Immature natural killer cell (primary cell): ENCODE measurements at regions not wholly inside any gene's neighbourhood (a gene's known extent, or its start where the extent isn't known, plus 50 kb on each side); places are given as distances from the start of the nearest gene placed in this dataset.
"Not testable (repeated sequence)": the region's sequence is repeated elsewhere in the genome, so short reads cannot be mapped to it uniquely, and the experiment has no call there.

ENCODE experiments used
- DNase-seq, 3 donors: peaks; one replicate each; pipeline ENCODE4 v3.0.0; 2022; ENCODE audit warnings: mixed read lengths in 1 of 3
- H3K27ac Mint-ChIP-seq, 6 donors: one replicate each; pipeline ENCODE4 v1.8.0; 2020; ENCODE audit warnings: mixed read lengths in 6 of 6, mild to moderate bottlenecking in 5 of 6, inconsistent platforms in 4 of 6, moderate library complexity in 3 of 6
- H3K27me3 Mint-ChIP-seq, 3 donors: one replicate each; pipeline ENCODE4 v1.8.0; 2020 to 2021; ENCODE audit warnings: low read depth in 3 of 3, mild to moderate bottlenecking in 3 of 3, mixed read lengths in 3 of 3, moderate library complexity in 3 of 3, inconsistent platforms in 1 of 3
- H3K36me3 Mint-ChIP-seq, 3 donors: one replicate each; pipeline ENCODE4 v1.8.0; 2020; ENCODE audit warnings: mixed read lengths in 3 of 3, inconsistent platforms in 2 of 3, mild to moderate bottlenecking in 2 of 3
- H3K4me1 Mint-ChIP-seq, 2 donors: one replicate each; pipeline ENCODE4 v1.8.0; 2020; ENCODE audit warnings: inconsistent platforms in 2 of 2, mild to moderate bottlenecking in 2 of 2, mixed read lengths in 2 of 2, moderate library complexity in 1 of 2
- H3K4me3 Mint-ChIP-seq, 5 donors: one replicate each; pipeline ENCODE4 v1.8.0; 2020; ENCODE audit warnings: mild to moderate bottlenecking in 5 of 5, mixed read lengths in 5 of 5, inconsistent platforms in 3 of 5, moderate library complexity in 3 of 5
- H3K9me3 Mint-ChIP-seq, 6 donors: one replicate each; pipeline ENCODE4 v1.8.0; 2020; ENCODE audit warnings: mild to moderate bottlenecking in 6 of 6, mixed read lengths in 6 of 6, inconsistent platforms in 4 of 6, moderate library complexity in 3 of 6

GRCh38 chr12:34603382-34604035 is 581.2 kb downstream of the ALG10 start:
- H3K27me3 Mint-ChIP-seq: peaks cover 3 to 6% (median 4%) of the 10 kb centered on the region in 3 donors
- H3K4me3 Mint-ChIP-seq: no peak overlapping the region
- no peak overlapping the region for H3K27ac Mint-ChIP-seq
- no peaks in the 10 kb centered on the region for H3K36me3 Mint-ChIP-seq
- H3K4me1 Mint-ChIP-seq: no peaks in the 10 kb centered on the region
- DNase-seq: no peak
- H3K9me3 Mint-ChIP-seq: peaks cover 20 to 73% (median 56%) of the 10 kb centered on the region in 6 donors

- DNase-seq: no peak
- peaks cover under 1 to 6% (median 3%) of the 10 kb centered on the region in 3 donors for H3K27me3 Mint-ChIP-seq
- no peak overlapping the region for H3K4me3 Mint-ChIP-seq
- H3K9me3 Mint-ChIP-seq: peaks cover 17 to 75% (median 50%) of the 10 kb centered on the region in 6 donors
- no peaks in the 10 kb centered on the region for H3K4me1 Mint-ChIP-seq
- no peak overlapping the region for H3K27ac Mint-ChIP-seq
- no peaks in the 10 kb centered on the region for H3K36me3 Mint-ChIP-seq
These were observed 581.9 kb downstream of the ALG10 start for GRCh38 chr12:34604227-34604626.

DNA sequence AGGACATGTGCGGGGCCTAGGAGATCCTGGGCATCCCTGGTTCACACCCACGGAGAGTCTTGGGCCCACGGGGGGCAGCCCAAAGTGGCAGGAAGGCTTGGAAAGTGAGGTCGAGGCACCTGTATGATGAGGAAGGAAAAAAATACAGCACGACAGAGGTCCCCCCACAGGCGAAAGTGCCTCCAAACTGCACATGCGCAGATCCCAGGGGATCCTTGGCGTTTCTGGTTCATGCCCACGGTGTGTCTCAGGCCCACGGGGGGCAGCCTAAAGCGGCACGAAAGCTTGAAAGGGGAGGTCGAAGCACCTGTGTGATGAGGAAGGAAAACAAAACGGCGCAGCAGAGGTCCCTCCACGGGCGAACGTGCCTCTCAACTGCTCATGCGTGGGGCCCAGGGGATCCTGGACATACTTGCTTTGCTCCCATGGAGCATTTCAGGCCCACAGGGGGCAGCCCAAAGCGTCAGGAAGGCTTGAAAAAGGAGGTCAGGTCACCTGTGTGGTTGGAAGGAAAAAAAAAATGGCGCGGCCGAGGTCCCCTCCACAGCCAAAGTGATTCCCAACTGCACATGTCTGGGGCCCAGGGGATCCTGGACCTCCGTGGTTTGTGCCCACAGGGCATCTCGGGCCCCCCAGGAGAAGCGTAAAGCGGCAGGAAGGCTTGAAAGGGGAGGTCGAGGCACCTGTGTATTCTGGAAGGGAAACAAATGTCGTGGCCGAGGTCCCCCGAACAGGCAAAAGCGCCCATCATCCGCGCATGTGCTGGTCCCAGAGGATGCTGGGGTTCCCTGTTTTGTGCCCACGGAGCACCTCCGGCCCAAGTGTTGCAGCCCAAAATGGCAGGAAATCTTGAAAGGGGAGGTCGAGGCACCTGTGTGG is 582.6 kb downstream of the ALG10 start:
- Mint-ChIP-seq H3K27me3 (peaks cover 0 to 6% (median 2%) of the 10 kb centered on the region in 3 donors), H3K4me3 (no peak overlapping the region), H3K36me3 (no peaks in the 10 kb centered on the region), H3K27ac (no peak overlapping the region), H3K9me3 (peaks cover 16 to 71% (median 49%) of the 10 kb centered on the region in 6 donors), H3K4me1 (no peaks in the 10 kb centered on the region)
- no peak for DNase-seq

DNA sequence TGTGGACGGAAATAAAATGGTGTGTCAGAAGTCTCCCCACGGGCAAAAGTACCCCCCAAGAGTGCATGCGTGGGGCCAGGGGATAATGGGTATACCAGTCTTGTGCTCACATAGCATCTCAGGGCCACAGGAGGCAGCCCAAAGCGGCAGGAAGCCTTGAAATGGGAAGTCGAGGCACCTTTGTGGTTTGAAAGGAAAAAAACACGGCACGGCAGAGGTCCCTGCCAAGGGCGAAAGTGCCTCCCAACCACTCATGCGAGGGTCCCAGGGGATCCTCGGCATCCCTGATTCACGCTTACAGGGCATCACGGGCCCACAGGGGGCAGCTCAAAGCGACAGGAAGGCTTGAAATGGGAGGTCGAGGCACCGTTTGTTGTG is 583.2 kb downstream of the ALG10 start:
- no peak overlapping the region for H3K4me3 Mint-ChIP-seq
- DNase-seq: no peak
- H3K36me3 Mint-ChIP-seq: no peaks in the 10 kb centered on the region
- no peaks in the 10 kb centered on the region for H3K4me1 Mint-ChIP-seq
- H3K27ac Mint-ChIP-seq: no peak overlapping the region
- peaks cover 18 to 65% (median 47%) of the 10 kb centered on the region in 6 donors for H3K9me3 Mint-ChIP-seq
- peaks cover 0 to 3% (median 0%) of the 10 kb centered on the region in 3 donors for H3K27me3 Mint-ChIP-seq

GRCh38 chr12:34605955-34606748 is 583.9 kb downstream of the ALG10 start:
- Mint-ChIP-seq H3K27ac (no peak overlapping the region), H3K27me3 (peaks cover 0 to 3% (median 0%) of the 10 kb centered on the region in 3 donors), H3K4me3 (no peak overlapping the region), H3K36me3 (no peaks in the 10 kb centered on the region), H3K9me3 (peaks cover 22 to 62% (median 45%) of the 10 kb centered on the region in 6 donors), H3K4me1 (no peaks in the 10 kb centered on the region)
- DNase-seq: no peak

DNA sequence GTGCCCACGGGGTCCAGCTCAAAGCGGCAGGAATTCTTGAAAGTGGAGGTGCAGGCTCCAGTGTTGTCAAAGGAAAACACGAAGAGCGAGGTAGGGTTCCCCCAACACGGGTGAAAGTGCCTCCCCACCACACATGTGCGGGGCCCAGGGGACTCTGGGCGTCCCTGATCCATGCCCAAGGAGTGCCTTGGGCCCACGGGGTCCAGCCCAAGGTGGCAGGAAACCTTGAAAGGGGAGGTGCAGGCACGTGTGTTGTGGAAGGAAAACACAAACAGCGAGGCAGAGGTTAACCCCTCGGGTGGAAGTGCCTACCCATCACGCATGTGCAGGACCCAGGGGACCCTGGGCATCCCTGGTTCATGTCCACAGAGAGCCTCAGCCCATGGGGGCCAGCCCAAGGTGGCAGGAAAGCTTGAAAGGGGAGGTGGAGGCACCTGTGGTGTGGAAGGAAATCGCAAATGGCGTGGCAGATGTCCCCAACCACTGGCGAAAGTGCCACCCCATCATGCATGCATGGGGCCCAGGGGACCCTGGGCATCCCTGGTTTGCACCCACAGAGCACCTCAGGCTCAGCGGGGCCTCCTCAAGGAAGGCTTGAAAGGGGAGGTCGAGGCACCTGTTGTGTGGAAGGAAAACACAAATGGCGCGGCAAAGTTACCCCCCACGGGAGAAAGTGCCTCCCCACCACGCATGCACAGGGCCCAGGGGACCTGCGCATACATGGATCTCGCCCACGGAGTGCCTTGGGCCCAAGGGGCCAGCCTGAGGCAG is 584.6 kb downstream of the ALG10 start:
- no peak for DNase-seq
- Mint-ChIP-seq H3K4me1 (no peaks in the 10 kb centered on the region), H3K9me3 (peaks cover 23 to 60% (median 45%) of the 10 kb centered on the region in 6 donors), H3K4me3 (no peak overlapping the region), H3K27me3 (peaks cover 0 to 3% (median 2%) of the 10 kb centered on the region in 3 donors), H3K27ac (no peak overlapping the region), H3K36me3 (no peaks in the 10 kb centered on the region)

GRCh38 chr12:34607520-34608195 is 585.4 kb downstream of the ALG10 start:
- Mint-ChIP-seq H3K36me3 (no peaks in the 10 kb centered on the region), H3K9me3 (peaks cover 20 to 60% (median 43%) of the 10 kb centered on the region in 6 donors), H3K27me3 (peaks cover 0 to 2% (median 0%) of the 10 kb centered on the region in 3 donors), H3K4me1 (no peaks in the 10 kb centered on the region), H3K27ac (no peak overlapping the region), H3K4me3 (no peak overlapping the region)
- no peak for DNase-seq

GRCh38 chr12:34613988-34614387 is 591.7 kb downstream of the ALG10 start:
- H3K36me3 Mint-ChIP-seq, H3K27ac Mint-ChIP-seq, H3K4me3 Mint-ChIP-seq, H3K27me3 Mint-ChIP-seq, DNase-seq, H3K4me1 Mint-ChIP-seq: not testable (repeated sequence)
- peaks cover 15 to 84% (median 59%) of the 10 kb centered on the region in 6 donors for H3K9me3 Mint-ChIP-seq

DNA sequence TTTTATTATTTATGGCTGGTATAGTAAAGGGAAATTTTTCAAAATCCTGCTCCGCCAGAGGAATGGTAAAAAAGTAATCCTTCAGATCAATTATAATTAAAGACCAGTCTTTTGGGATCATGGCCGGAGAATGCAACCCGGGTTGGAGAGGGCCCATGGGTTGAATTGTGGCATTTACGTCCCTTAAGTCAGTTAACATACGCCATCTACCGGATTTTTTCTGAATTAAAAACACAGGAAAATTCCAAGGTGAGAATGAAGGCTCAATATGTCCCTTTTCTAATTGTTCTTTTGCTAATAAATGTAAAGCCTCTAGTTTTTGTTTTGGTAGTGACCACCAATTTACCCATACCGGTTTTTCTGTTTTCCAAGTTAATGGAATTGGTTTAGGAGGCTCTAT is 602.8 kb downstream of the ALG10 start:
- Mint-ChIP-seq H3K9me3 (peaks cover 12 to 58% (median 27%) of the 10 kb centered on the region in 6 donors), H3K4me3 (no peak overlapping the region), H3K27ac (no peak overlapping the region), H3K27me3 (no peaks in the 10 kb centered on the region), H3K36me3 (peaks cover 0 to 5% (median 0%) of the 10 kb centered on the region in 3 donors), H3K4me1 (no peaks in the 10 kb centered on the region)
- no peak for DNase-seq

- no peaks in the 10 kb centered on the region for H3K4me1 Mint-ChIP-seq
- H3K27ac Mint-ChIP-seq: no peak overlapping the region
These were observed 604.3 kb downstream of the ALG10 start for GRCh38 chr12:34626363-34627157.

More at GRCh38 chr12:34626363-34627157, 604.3 kb downstream of the ALG10 start:
- peaks cover 15 to 59% (median 25%) of the 10 kb centered on the region in 6 donors for H3K9me3 Mint-ChIP-seq
- no peak for DNase-seq
- H3K4me3 Mint-ChIP-seq: no peak overlapping the region
- H3K27me3 Mint-ChIP-seq: no peaks in the 10 kb centered on the region
- H3K36me3 Mint-ChIP-seq: peaks cover 0 to 5% (median 0%) of the 10 kb centered on the region in 3 donors
